Uterus (tissue), 2 donors: ENCODE measurements at regions not wholly inside any gene's neighbourhood (a gene's known extent, or its start where the extent isn't known, plus 50 kb on each side); places are given as distances from the start of the nearest gene placed in this dataset.

Experiments
- POLR2A ChIP-seq, 2 donors: fragments of 450-650 bp; IDR thresholded peaks; one replicate each; pipeline ENCODE4 v1.6.1; 2016; ENCODE audit warnings: antibody characterized with exemption in 2 of 2, mild to moderate bottlenecking in 1 of 2, moderate library complexity in 1 of 2
- TF ChIP-seq, protein P1 (sequence below), 4 experiments: fragments of 200-600 bp in 2 of 4; fragments of 450-650 bp in 2 of 4; sonication (generic) in 2 of 4; IDR thresholded peaks; one replicate each; pipeline ENCODE4 v1.5.1; 2016 to 2019; ENCODE audit warnings: antibody characterized with exemption in 4 of 4, mild to moderate bottlenecking in 2 of 4, moderate library complexity in 1 of 4

DNA sequence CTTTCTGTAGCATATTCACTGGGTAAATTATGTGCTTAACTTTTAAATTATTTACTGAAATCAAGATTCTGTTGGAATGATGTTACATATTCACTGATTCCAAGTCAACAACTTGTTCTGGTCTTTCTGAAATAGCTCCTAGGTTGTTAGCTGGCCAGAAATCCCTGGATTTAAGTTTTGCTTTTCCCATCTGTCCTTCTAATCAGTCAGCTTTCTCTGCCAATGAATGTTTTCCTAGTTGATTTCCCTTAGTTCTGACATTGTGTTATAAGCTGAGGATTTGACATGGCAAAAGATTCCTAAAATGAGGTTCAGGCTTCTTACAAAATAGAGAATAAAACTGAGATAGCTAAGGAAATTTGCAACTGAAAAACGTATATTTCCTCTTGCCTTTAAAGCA, 1479.6 kb downstream of the MRPL39 start:
- TF ChIP-seq, protein P1, sequence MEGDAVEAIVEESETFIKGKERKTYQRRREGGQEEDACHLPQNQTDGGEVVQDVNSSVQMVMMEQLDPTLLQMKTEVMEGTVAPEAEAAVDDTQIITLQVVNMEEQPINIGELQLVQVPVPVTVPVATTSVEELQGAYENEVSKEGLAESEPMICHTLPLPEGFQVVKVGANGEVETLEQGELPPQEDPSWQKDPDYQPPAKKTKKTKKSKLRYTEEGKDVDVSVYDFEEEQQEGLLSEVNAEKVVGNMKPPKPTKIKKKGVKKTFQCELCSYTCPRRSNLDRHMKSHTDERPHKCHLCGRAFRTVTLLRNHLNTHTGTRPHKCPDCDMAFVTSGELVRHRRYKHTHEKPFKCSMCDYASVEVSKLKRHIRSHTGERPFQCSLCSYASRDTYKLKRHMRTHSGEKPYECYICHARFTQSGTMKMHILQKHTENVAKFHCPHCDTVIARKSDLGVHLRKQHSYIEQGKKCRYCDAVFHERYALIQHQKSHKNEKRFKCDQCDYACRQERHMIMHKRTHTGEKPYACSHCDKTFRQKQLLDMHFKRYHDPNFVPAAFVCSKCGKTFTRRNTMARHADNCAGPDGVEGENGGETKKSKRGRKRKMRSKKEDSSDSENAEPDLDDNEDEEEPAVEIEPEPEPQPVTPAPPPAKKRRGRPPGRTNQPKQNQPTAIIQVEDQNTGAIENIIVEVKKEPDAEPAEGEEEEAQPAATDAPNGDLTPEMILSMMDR (IDR thresholded peaks at IDR 0.05) = no peak
- no peak for TF ChIP-seq POLR2A (IDR thresholded peaks at IDR 0.05)
